Heart left ventricle (tissue), 13 donors: ENCODE measurements at regions not wholly inside any gene's neighbourhood (a gene's known extent, or its start where the extent isn't known, plus 50 kb on each side); places are given as distances from the start of the nearest gene placed in this dataset.

Experiments used
- POLR2A ChIP-seq, 2 donors: fragments of 450-650 bp; IDR thresholded peaks; one replicate each; pipeline ENCODE4 v1.6.1; 2017; ENCODE audit warnings: antibody characterized with exemption in 2 of 2, mild to moderate bottlenecking in 2 of 2, moderate library complexity in 2 of 2
- TF ChIP-seq, protein P1 (sequence below), 12 donors: fragments of 200-600 bp; sonication (generic) in 4 of 12; IDR thresholded peaks; one replicate each; pipeline versions ENCODE4 v1.5.0 to v1.8.0; 2018 to 2022; ENCODE audit warnings: antibody characterized with exemption in 12 of 12, mild to moderate bottlenecking in 5 of 12
- donor health status: ischemic (EF 13 %, LVEDD 7.1; RV severe dilation, severe dysfunction).
- donor health status: DM: no; HTN: yes; CAD: no.
- donor health status: DM: no; HTN: no; CAD: no.
- donor health status: ischemic (EF 25% LVEDD 6.9; RV normal size, moderate dysfunction).
- donor health status: ischemic (EF 25% LVEDD 5.7; RV mildly dilated, moderate dysfunction).
- donor health status: ischemic (EF 35%, LVEDD 5.7; RV mildly dilated, moderate dysfunction).
- donor health status: nonischemic (EF 11% LVEDD 7.7; RV severe dilation, severe dysfunction).
- donor health status: DM: yes; HTN: yes; CAD: no.
- donor health status: PGD.
- donor health status: ischemic (EF 29% LVEDD 5.4; RV normal size, mild dysfunction).
- donor health status: nonischemic (EF 23%, LVEDD 6.1; RV moderate dilation, normal function).

DNA sequence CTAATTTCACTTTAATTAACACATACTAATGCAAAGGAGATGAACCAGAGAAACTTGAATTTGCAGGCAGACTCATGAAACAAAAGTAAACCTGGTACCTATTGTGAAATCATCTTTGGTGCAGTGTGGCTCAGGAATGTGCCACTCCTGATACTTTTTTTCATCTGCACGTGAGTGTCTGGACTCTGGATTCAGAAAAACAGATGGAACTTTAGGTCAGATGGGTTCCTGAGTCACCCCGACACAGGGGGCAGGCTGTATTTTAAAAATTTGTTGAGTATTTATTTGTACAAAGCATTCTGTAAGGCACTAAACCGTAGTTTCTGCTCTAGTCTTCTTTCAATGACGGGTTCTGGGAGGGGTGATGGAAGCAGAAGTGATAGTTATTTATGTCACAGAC is 52.2 kb upstream of the TUT7 start:
- TF ChIP-seq, protein P1, sequence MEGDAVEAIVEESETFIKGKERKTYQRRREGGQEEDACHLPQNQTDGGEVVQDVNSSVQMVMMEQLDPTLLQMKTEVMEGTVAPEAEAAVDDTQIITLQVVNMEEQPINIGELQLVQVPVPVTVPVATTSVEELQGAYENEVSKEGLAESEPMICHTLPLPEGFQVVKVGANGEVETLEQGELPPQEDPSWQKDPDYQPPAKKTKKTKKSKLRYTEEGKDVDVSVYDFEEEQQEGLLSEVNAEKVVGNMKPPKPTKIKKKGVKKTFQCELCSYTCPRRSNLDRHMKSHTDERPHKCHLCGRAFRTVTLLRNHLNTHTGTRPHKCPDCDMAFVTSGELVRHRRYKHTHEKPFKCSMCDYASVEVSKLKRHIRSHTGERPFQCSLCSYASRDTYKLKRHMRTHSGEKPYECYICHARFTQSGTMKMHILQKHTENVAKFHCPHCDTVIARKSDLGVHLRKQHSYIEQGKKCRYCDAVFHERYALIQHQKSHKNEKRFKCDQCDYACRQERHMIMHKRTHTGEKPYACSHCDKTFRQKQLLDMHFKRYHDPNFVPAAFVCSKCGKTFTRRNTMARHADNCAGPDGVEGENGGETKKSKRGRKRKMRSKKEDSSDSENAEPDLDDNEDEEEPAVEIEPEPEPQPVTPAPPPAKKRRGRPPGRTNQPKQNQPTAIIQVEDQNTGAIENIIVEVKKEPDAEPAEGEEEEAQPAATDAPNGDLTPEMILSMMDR (IDR thresholded peaks at IDR 0.05) = no peak
- TF ChIP-seq POLR2A (IDR thresholded peaks at IDR 0.05) = no peak
